ENCODE measurements at regions not wholly inside any gene's neighbourhood (a gene's known extent, or its start where the extent isn't known, plus 50 kb on each side); places are given as distances from the start of the nearest gene placed in this dataset.

DNA sequence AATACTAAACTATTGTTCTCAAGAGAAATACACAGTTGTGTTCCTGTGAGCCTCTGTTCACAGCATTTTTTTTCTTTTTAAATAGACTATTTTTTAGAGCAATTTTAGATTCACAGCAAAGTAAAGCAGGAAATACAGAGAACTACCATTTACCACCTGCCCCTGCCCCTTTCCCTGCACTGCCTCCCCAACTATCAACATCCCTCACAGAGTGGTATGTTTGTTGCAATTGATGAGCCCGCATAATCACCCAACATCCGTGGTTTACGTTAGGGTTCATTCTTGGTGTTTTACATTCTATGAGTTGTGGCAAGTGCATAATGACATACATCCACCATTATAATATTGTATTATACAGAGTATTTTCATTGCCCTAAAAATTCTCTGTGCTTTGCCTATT is 71.6 kb upstream of the TNFAIP3 start:
- Histone ChIP-seq H3K27me3 (ENCODE audit: control insufficient read depth in 1 of 2, insufficient read depth in 2 of 2, low read length in 2 of 2) (no peaks in the 10 kb centered on the region), H3K9ac (ENCODE audit: low read depth in 1 of 2, low read length in 2 of 2) (no peak overlapping the region), H3K36me3 (ENCODE audit: control insufficient read depth in 1 of 2, insufficient read depth in 2 of 2, low read length in 2 of 2) (no peaks in the 10 kb centered on the region), H3K27ac (ENCODE audit: low read depth, low read length) (no peak overlapping the region), H3K4me3 (ENCODE audit: low read depth in 1 of 2, low read length in 2 of 2) (no peak overlapping the region), H3K9me3 (ENCODE audit: control insufficient read depth in 1 of 2, low read length in 2 of 2) (no peaks in the 10 kb centered on the region), H3K4me1 (ENCODE audit: control insufficient read depth in 1 of 2, insufficient read depth in 2 of 2, low read length in 2 of 2) (peaks cover 20 to 36% of the 10 kb centered on the region in 2 donors)

DNA sequence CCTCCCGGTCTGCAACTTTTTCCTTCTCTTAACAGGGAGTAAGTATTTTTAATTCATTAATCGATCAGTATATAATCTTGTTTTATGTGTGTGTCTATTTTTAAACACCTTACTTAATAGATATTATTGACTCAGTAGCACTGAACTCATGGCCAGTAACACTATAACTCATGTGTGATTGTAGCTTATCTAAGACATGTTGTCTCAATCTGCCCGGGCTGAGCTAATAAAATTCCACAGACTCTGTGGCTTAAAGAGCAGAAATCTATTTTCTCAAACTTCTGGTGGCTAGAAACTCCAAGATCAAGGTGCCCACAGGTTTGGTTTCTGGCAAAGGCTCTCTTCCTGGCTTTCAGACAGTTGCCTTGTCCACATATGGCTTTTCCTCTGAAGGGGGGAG is 68.8 kb upstream of the TNFAIP3 start:
- no peak overlapping the region for H3K27ac ChIP-seq (ENCODE audit: low read depth, low read length)
- H3K9me3 ChIP-seq (ENCODE audit: control insufficient read depth in 1 of 2, low read length in 2 of 2), result no peaks in the 10 kb centered on the region
- H3K36me3 ChIP-seq (ENCODE audit: control insufficient read depth in 1 of 2, insufficient read depth in 2 of 2, low read length in 2 of 2), result no peaks in the 10 kb centered on the region
- no peak overlapping the region for H3K9ac ChIP-seq (ENCODE audit: low read depth in 1 of 2, low read length in 2 of 2)
- H3K4me1 ChIP-seq (ENCODE audit: control insufficient read depth in 1 of 2, insufficient read depth in 2 of 2, low read length in 2 of 2), result peaks cover 13 to 27% of the 10 kb centered on the region in 2 donors
- H3K4me3 ChIP-seq (ENCODE audit: low read depth in 1 of 2, low read length in 2 of 2), result no peak overlapping the region
- no peaks in the 10 kb centered on the region for H3K27me3 ChIP-seq (ENCODE audit: control insufficient read depth in 1 of 2, insufficient read depth in 2 of 2, low read length in 2 of 2)

DNA sequence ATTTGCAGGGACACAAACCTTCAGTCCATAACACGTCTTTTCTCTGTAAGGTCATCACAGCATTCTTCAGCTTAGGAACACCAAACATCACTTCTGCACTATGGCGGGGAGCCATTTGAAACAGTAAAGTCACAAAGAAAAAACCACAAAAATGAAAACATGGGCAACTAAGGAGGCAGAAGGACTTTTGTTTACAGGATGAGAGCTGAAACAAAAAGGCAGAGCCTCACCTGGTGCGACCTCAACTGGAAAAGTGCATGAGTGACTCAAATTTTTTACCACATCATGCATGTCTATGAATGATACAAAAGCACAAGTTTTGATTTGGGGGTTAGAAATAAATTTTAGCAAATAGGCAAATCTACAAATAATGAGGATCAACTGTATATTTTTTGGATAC is 68.2 kb upstream of the TNFAIP3 start:
- Histone ChIP-seq H3K9me3 (ENCODE audit: control insufficient read depth in 1 of 2, low read length in 2 of 2) (no peaks in the 10 kb centered on the region), H3K27me3 (ENCODE audit: control insufficient read depth in 1 of 2, insufficient read depth in 2 of 2, low read length in 2 of 2) (no peaks in the 10 kb centered on the region), H3K27ac (ENCODE audit: low read depth, low read length) (no peak overlapping the region), H3K4me1 (ENCODE audit: control insufficient read depth in 1 of 2, insufficient read depth in 2 of 2, low read length in 2 of 2) (peaks cover 12 to 26% of the 10 kb centered on the region in 2 donors), H3K9ac (ENCODE audit: low read depth in 1 of 2, low read length in 2 of 2) (no peak overlapping the region), H3K4me3 (ENCODE audit: low read depth in 1 of 2, low read length in 2 of 2) (no peak overlapping the region), H3K36me3 (ENCODE audit: control insufficient read depth in 1 of 2, insufficient read depth in 2 of 2, low read length in 2 of 2) (no peaks in the 10 kb centered on the region)

DNA sequence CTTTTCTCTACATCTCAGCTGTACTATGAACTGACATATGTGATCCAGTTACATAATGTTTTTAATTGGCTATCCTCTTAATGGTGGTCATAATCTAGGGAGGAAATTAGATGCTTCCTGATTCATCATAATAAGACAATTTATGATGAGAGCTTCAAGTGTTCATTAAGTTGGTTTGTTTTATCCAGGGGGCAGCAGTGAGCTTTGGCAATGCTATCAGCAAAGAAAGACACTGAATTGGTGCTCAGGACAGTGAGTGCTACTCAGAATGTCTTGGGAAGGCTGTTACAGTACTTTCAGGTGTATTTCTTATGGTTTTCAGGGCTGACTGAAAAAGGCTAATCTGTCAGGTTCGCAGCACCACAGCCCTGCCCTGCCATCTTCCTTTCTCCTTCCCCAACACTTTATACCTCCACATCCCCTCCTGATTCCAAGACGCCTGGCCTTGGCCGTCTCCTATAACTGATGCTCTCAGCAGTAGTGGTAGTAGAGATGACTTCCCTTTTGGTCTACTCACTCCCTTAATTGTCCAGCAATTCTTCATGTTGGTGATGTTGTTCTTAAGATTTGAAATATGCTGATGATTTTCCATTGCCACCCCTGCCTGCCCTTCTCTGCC is 67.0 kb upstream of the TNFAIP3 start:
- Histone ChIP-seq H3K4me1 (ENCODE audit: control insufficient read depth in 1 of 2, insufficient read depth in 2 of 2, low read length in 2 of 2) (peaks cover under 1 to 14% of the 10 kb centered on the region in 2 donors), H3K9me3 (ENCODE audit: control insufficient read depth in 1 of 2, low read length in 2 of 2) (no peaks in the 10 kb centered on the region), H3K27ac (ENCODE audit: low read depth, low read length) (no peak overlapping the region), H3K36me3 (ENCODE audit: control insufficient read depth in 1 of 2, insufficient read depth in 2 of 2, low read length in 2 of 2) (no peaks in the 10 kb centered on the region), H3K27me3 (ENCODE audit: control insufficient read depth in 1 of 2, insufficient read depth in 2 of 2, low read length in 2 of 2) (no peaks in the 10 kb centered on the region), H3K9ac (ENCODE audit: low read depth in 1 of 2, low read length in 2 of 2) (peak overlapping the region in 1 of 2 donors; percentile 4), H3K4me3 (ENCODE audit: low read depth in 1 of 2, low read length in 2 of 2) (no peak overlapping the region)

DNA sequence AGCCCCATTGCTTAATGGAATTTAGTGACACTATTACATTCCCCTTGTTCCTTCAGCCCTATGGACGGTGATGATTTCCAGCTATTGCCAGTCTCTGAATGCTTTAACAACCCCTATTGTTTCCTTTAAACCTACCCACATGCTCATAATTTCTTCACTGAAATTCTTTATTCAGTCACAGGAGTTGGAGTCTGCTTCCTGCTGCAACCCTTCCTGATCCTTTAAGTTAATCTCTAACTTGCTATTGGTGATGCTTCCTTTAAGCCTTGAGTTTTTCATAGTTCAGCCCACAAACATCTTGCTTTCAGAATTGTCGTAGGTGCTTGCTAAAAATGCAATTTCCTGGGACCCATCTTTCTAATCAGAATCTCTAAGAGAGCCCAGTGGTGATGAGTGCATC is 66.3 kb upstream of the TNFAIP3 start:
- H3K27ac ChIP-seq (ENCODE audit: low read depth, low read length), result no peak overlapping the region
- no peak overlapping the region for H3K4me3 ChIP-seq (ENCODE audit: low read depth in 1 of 2, low read length in 2 of 2)
- H3K4me1 ChIP-seq (ENCODE audit: control insufficient read depth in 1 of 2, insufficient read depth in 2 of 2, low read length in 2 of 2), result peaks cover 0 to 13% of the 10 kb centered on the region in 2 donors
- no peak overlapping the region for H3K9ac ChIP-seq (ENCODE audit: low read depth in 1 of 2, low read length in 2 of 2)
- H3K27me3 ChIP-seq (ENCODE audit: control insufficient read depth in 1 of 2, insufficient read depth in 2 of 2, low read length in 2 of 2), result no peaks in the 10 kb centered on the region
- no peaks in the 10 kb centered on the region for H3K36me3 ChIP-seq (ENCODE audit: control insufficient read depth in 1 of 2, insufficient read depth in 2 of 2, low read length in 2 of 2)
- H3K9me3 ChIP-seq (ENCODE audit: control insufficient read depth in 1 of 2, low read length in 2 of 2), result no peaks in the 10 kb centered on the region

DNA sequence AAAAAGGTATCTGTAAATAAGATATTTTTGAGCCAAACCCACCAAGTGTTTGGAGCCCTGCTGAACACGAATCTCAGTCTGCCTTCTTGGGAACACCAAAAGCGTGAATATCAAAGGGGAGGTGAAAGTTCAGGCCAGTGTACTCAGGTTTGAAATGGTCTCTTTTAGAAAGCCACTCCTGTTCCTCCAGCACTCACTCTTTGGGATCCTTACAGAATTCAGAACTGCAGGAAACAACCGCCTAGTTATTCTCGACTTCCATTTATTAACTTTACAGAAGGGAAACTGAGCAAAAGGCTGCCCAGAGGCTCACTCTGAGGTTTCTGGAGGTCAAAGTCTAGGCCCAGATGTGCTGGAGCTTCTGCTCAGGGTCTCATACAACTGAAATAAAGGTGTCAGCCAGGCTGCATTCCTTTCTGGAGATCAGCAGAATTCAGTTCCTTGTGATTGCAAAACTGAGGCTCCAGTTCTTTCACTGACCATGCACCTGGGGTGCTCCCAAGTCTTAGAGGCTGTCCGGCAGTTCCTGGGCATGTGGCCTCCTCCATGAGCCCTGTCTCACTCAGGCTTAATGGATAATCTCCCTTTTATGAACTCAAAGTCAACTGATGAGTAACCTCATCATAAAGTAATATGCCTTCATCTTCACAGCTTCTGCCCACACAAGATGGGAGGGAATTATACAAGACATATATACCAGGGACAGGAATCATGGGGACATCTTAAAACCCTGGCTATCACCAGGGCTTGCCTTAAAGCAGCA is 65.5 kb upstream of the TNFAIP3 start:
- Histone ChIP-seq H3K27ac (ENCODE audit: low read depth, low read length) (no peak overlapping the region), H3K36me3 (ENCODE audit: control insufficient read depth in 1 of 2, insufficient read depth in 2 of 2, low read length in 2 of 2) (no peaks in the 10 kb centered on the region), H3K4me1 (ENCODE audit: control insufficient read depth in 1 of 2, insufficient read depth in 2 of 2, low read length in 2 of 2) (peaks cover 0 to 13% of the 10 kb centered on the region in 2 donors), H3K9me3 (ENCODE audit: control insufficient read depth in 1 of 2, low read length in 2 of 2) (no peaks in the 10 kb centered on the region), H3K27me3 (ENCODE audit: control insufficient read depth in 1 of 2, insufficient read depth in 2 of 2, low read length in 2 of 2) (no peaks in the 10 kb centered on the region), H3K9ac (ENCODE audit: low read depth in 1 of 2, low read length in 2 of 2) (no peak overlapping the region), H3K4me3 (ENCODE audit: low read depth in 1 of 2, low read length in 2 of 2) (no peak overlapping the region)

DNA sequence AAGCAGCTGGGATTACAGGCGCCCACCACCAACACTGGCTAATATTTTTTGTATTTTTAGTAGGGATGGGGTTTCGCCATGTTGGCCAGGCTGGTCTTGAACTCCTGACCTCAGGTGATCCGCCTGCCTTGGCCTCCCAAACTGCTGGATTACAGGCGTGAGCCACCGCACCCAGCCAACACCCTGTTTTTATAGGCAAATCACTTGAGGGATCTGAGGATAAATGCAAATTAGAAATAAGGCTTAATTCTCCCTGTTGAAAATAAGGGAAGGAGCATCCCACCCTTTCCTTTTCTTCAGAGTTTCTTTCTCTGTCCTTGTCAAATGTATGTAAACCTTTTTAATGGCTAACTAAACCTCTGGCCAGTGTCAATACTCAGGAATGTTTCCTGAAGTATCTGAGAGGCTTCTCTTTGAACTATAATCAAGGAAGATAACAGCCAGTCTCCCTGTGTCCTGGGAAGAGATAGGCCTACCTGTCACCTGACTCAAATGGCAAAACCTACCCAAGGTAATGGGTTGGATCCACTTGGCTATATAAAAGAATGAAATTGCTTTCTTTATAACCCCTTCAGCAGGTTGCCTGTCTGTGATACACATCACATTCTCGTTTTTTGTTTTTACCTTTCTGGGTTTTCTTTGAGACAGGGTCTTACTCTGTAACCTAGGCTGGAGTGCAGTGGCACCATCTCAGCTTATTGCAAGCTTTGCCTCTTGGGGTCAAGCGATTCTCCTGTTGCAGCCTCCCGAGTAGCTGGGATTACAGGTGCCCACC is 64.5 kb upstream of the TNFAIP3 start:
- Histone ChIP-seq H3K36me3 (ENCODE audit: control insufficient read depth in 1 of 2, insufficient read depth in 2 of 2, low read length in 2 of 2) (no peaks in the 10 kb centered on the region), H3K4me1 (ENCODE audit: control insufficient read depth in 1 of 2, insufficient read depth in 2 of 2, low read length in 2 of 2) (peaks cover 0 to 13% of the 10 kb centered on the region in 2 donors), H3K27ac (ENCODE audit: low read depth, low read length) (no peak overlapping the region), H3K4me3 (ENCODE audit: low read depth in 1 of 2, low read length in 2 of 2) (no peak overlapping the region), H3K9me3 (ENCODE audit: control insufficient read depth in 1 of 2, low read length in 2 of 2) (no peaks in the 10 kb centered on the region), H3K27me3 (ENCODE audit: control insufficient read depth in 1 of 2, insufficient read depth in 2 of 2, low read length in 2 of 2) (no peaks in the 10 kb centered on the region), H3K9ac (ENCODE audit: low read depth in 1 of 2, low read length in 2 of 2) (no peak overlapping the region)

DNA sequence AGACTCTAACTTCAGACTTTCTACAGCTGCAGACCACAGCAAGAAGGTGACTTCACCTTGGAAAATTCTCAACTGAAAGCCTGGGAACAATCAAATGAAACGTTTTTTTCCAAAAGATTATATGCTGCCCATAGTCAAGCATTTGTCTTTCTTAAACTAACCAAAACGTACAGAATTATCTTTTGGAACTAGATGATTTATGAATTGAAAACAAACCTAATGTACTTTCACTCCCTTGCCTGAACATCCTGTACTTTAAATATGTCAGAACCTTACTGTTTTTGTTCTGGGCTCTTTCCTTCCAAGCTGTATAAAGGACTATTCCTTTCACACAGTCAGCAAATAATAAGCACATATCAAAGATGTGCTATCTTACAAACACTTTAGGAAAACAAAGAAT is 62.4 kb upstream of the TNFAIP3 start:
- Histone ChIP-seq H3K36me3 (ENCODE audit: control insufficient read depth in 1 of 2, insufficient read depth in 2 of 2, low read length in 2 of 2) (no peaks in the 10 kb centered on the region), H3K27me3 (ENCODE audit: control insufficient read depth in 1 of 2, insufficient read depth in 2 of 2, low read length in 2 of 2) (no peaks in the 10 kb centered on the region), H3K4me3 (ENCODE audit: low read depth in 1 of 2, low read length in 2 of 2) (no peak overlapping the region), H3K9ac (ENCODE audit: low read depth in 1 of 2, low read length in 2 of 2) (no peak overlapping the region), H3K27ac (ENCODE audit: low read depth, low read length) (no peak overlapping the region), H3K9me3 (ENCODE audit: control insufficient read depth in 1 of 2, low read length in 2 of 2) (no peaks in the 10 kb centered on the region), H3K4me1 (ENCODE audit: control insufficient read depth in 1 of 2, insufficient read depth in 2 of 2, low read length in 2 of 2) (peaks cover 0 to 2% of the 10 kb centered on the region in 2 donors)

DNA sequence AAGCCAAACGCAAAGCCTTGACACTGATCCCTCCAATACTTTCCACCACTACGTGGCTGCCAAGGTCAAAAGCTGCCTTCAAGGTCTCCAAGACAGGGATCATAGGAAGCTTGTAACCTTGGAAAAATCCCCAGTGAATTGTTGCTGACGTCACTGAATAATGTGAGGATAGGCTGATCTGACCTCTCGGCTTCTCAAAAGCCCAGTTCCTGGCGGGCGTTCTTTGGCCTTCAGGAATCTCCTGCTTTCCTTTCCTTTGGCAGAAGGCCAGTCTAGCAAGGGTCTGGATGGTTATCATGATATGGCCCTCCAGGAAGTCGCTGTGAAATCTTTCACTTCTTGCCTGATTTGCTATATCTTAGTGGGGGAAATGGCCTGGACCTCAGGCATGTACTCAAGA is 61.4 kb upstream of the TNFAIP3 start:
- Histone ChIP-seq H3K4me1 (ENCODE audit: control insufficient read depth in 1 of 2, insufficient read depth in 2 of 2, low read length in 2 of 2) (peaks cover 0 to under 1% of the 10 kb centered on the region in 2 donors), H3K9me3 (ENCODE audit: control insufficient read depth in 1 of 2, low read length in 2 of 2) (no peaks in the 10 kb centered on the region), H3K27ac (ENCODE audit: low read depth, low read length) (no peak overlapping the region), H3K36me3 (ENCODE audit: control insufficient read depth in 1 of 2, insufficient read depth in 2 of 2, low read length in 2 of 2) (no peaks in the 10 kb centered on the region), H3K27me3 (ENCODE audit: control insufficient read depth in 1 of 2, insufficient read depth in 2 of 2, low read length in 2 of 2) (no peaks in the 10 kb centered on the region), H3K9ac (ENCODE audit: low read depth in 1 of 2, low read length in 2 of 2) (no peak overlapping the region), H3K4me3 (ENCODE audit: low read depth in 1 of 2, low read length in 2 of 2) (no peak overlapping the region)
